Astrocyte of the spinal cord (primary cell): ENCODE measurements at regions not wholly inside any gene's neighbourhood (a gene's known extent, or its start where the extent isn't known, plus 50 kb on each side); places are given as distances from the start of the nearest gene placed in this dataset.
A peak's percentile ranks its signal among the peaks of the same experiment; 100 is the strongest.

ENCODE experiments used
- DNase-seq: peaks from one replicate; pipeline ENCODE4 v3.0.0; 2011; ENCODE audit warnings: low read depth, low spot score
- H3K4me3 ChIP-seq: 2 replicates; pipeline ENCODE4 v1.5.1; 2011; ENCODE audit warnings: low read depth, mild to moderate bottlenecking, low read length, moderate library complexity
- in situ Hi-C: cut with HindIII; loops from 2 replicates; pipeline ENCODE4 v1.10.0; 2017; ENCODE audit warnings: low sequenced_read_pairs
- TF ChIP-seq, protein P1 (sequence below): IDR thresholded peaks from 2 replicates; pipeline ENCODE4 v1.5.1; 2012; ENCODE audit warnings: low read depth, mild to moderate bottlenecking, low read length, inconsistent platforms

DNA sequence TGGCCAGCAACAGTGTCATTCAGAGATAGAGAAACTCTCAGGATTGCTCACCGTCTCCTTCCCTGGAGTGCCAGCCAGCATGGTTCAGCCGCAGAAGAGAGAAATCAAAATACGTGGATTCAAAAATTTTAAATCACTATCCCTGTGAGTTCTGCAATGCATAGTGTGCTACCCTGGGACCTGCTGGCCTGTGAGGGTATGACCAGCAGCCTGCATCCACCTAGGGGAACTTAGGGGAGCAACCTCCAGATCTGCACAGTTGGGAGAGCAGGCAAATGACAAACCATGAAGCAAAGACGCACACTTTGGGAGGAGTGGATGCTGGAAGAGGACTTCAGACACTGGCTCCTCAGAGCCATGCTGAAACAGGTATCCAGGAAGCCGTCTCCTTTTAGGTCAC, 639.3 kb downstream of the TNS3 start:
- in situ Hi-C loops, result no loop called here
- DNase-seq, result no peak
- H3K4me3 ChIP-seq, result no peak overlapping the region
- TF ChIP-seq, protein P1, sequence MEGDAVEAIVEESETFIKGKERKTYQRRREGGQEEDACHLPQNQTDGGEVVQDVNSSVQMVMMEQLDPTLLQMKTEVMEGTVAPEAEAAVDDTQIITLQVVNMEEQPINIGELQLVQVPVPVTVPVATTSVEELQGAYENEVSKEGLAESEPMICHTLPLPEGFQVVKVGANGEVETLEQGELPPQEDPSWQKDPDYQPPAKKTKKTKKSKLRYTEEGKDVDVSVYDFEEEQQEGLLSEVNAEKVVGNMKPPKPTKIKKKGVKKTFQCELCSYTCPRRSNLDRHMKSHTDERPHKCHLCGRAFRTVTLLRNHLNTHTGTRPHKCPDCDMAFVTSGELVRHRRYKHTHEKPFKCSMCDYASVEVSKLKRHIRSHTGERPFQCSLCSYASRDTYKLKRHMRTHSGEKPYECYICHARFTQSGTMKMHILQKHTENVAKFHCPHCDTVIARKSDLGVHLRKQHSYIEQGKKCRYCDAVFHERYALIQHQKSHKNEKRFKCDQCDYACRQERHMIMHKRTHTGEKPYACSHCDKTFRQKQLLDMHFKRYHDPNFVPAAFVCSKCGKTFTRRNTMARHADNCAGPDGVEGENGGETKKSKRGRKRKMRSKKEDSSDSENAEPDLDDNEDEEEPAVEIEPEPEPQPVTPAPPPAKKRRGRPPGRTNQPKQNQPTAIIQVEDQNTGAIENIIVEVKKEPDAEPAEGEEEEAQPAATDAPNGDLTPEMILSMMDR, result no peak

DNA sequence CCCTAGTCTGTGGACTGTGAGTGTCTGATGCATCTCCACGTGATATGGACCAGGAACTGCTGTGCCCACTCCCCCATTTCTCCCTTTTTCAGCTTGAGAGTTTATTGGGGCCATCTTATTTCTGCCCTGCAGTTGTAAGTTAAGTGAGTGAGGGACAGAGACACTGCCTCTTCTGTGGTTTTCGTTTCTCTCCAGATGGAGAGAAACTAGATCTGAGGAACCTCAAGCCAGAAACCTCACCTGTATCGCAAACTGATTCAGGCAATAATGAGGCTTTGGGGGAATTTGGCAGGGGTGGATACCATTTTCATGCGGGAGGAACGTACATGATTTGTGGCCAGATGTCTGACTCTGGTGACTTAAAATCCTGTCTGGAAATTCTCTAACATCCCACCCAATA, 641.7 kb downstream of the TNS3 start:
- TF ChIP-seq, protein P1, result no peak
- in situ Hi-C loops, result no loop called here
- no peak for DNase-seq
- no peak overlapping the region for H3K4me3 ChIP-seq

DNA sequence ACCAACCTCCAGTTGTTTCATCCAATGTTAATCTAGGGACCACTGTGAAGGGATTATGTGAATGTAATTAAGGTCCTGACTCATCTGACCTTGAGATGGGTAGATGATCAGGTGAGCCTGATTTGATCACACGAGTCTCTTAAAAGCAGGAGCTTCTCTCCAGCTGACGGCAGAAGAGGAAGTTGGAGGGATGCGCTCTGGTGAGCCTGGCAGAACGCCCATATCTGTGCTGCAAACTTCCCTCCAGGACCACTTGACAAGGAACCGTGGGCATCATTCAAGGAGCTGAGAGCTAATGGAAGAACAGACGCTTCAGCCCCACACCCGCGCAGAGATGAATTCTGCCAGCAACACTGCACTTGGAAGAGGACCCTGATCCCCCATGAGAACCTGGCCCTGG, 642.4 kb downstream of the TNS3 start:
- no peak for DNase-seq
- in situ Hi-C loops, result no loop called here
- no peak overlapping the region for H3K4me3 ChIP-seq
- TF ChIP-seq, protein P1, result no peak

DNA sequence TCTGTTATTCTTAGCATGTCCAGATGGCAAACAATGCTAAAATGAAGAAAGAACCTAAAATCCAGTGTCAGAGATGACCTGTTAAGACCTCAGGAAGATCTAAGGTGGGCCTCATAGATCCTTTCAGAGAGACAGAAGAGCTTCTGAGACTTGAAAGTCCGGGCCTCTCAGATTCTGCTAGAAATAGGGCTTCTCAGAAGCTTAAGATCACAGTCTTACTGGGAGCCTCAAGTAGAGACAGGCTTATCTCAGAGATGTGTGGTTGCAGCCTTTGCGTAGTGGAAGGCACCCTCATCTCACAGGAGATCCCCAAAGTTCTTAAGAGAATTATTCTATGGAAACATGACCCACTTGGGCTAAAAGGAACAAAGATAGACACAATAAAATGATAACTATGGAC, 642.8 kb downstream of the TNS3 start:
- no peak for DNase-seq
- TF ChIP-seq, protein P1, result no peak
- no peak overlapping the region for H3K4me3 ChIP-seq
- in situ Hi-C loops, result no loop called here

DNA sequence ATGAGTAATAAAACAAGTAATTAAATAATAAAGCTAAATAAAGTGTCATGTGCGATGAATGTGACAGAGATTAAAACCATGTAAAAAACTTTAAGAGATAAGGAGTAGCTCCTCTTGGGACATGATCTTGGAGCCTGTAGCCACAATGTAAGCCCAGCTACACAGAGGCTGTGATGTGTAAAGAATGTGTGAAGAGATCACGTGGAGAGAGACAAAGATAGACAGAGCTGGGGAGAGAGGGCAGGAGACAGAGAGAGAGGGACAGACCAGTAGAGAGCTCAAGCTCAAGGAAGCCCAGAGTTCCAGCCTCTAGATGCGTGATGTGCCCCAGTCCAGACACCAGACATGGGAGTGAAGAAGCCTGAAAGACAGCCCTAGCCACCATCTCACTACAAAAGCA, 644.1 kb downstream of the TNS3 start:
- TF ChIP-seq, protein P1, result no peak
- H3K4me3 ChIP-seq, result no peak overlapping the region
- in situ Hi-C loops, result no loop called here
- DNase-seq, result no peak

DNA sequence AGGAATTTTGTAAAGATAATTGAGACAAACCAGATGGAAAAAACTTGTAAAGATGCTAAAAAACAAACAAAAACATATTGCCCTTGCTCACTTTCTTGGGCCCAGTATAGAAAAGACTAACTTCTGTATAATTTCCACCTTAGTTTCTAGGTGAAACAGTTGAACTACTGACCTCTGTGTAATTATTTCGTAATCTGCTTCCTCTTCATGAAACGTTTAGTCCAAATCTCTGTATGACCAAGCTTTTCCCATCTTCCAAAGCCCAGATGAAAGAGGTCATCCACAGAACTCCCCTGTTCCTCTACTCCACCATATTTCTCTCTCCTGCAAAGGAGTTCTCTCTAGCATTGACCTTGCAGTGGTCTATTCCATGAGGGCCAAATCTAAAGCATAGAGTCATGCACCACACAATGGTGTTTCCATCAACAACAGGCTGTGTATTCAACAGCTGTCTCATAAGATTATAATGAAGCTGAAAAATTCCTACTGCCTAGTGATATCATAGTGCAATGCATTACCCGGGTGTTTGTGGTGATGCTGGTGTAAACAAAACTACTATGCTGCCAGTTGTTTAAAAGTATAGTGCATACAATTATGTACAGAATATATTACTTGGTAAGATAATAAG, 647.6 kb downstream of the TNS3 start:
- DNase-seq, result no peak
- H3K4me3 ChIP-seq, result no peak overlapping the region
- in situ Hi-C loops, result no loop called here
- TF ChIP-seq, protein P1, result no peak

DNA sequence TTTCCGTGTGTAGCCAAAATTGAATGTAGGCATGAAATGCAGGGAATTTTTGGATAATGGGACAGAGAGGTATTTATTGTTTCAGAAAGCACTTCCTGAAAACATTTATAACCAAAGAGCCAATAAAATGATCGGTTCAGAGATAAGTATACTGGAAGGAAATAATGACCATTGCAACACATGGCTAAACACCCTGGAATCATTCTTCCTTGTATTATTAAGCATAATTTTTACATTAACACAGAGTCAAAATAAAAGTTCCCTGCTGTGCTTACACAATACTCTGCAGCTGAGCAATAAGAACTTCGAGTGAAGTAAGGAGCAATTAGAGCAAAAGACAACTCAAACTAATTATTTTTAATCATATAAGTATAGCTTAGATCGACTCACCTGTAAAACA, 648.3 kb downstream of the TNS3 start:
- TF ChIP-seq, protein P1, result no peak
- in situ Hi-C loops, result no loop called here
- H3K4me3 ChIP-seq, result no peak overlapping the region
- peak; percentile 10 for DNase-seq
